HEK293 (cell line): ENCODE measurements at regions not wholly inside any gene's neighbourhood (a gene's known extent, or its start where the extent isn't known, plus 50 kb on each side); places are given as distances from the start of the nearest gene placed in this dataset.

ENCODE experiments used
- CTCF ChIA-PET: fragments of 350-600 bp; formaldehyde crosslinking; extraction: SDS; loops from one replicate; lab custom pipeline; 2021; ENCODE audit warnings: antibody characterized with exemption; lab: Yijun Ruan, JAX
- POLR2A ChIA-PET: fragments of 300-600 bp; formaldehyde crosslinking; extraction: SDS; loops from one replicate; lab custom pipeline; 2020; ENCODE audit warnings: antibody characterized with exemption, inconsistent platforms; lab: Yijun Ruan, JAX
- H3K27ac ChIP-seq: fragments of 200-500 bp; sonication (Bioruptor generic); 2 replicates; pipeline ENCODE4 v1.5.1; 2014; ENCODE audit warnings: low read depth, low read length, control low read depth, inconsistent platforms; ENCODE audit errors: extremely low read depth
- H3K36me3 ChIP-seq, 2 experiments: fragments of 200-500 bp in 1 of 2; sonication (Bioruptor generic) in 1 of 2; 1 replicate in 1 of 2; 2 replicates in 1 of 2; pipeline ENCODE4 v1.5.1; 2014 to 2017; ENCODE audit warnings: inconsistent platforms in 2 of 2, low read length in 2 of 2; ENCODE audit not compliant: control insufficient read depth in 2 of 2, insufficient read depth in 1 of 2
- H3K4me1 ChIP-seq: fragments of 200-500 bp; sonication (Bioruptor generic); 2 replicates; pipeline ENCODE4 v1.5.1; 2014; ENCODE audit warnings: mild to moderate bottlenecking, low read length, inconsistent platforms; ENCODE audit not compliant: control insufficient read depth, insufficient read depth
- H3K4me3 ChIP-seq: 2 replicates; pipeline ENCODE4 v1.5.1; 2011; ENCODE audit warnings: low read depth, mild to moderate bottlenecking, control low read depth, low read length, moderate library complexity
- H3K9me3 ChIP-seq: fragments of 200-500 bp; sonication (Bioruptor generic); 2 replicates; pipeline ENCODE4 v1.5.1; 2014; ENCODE audit warnings: low read depth, low read length, inconsistent platforms; ENCODE audit not compliant: control insufficient read depth, insufficient read depth
- ATF2 ChIP-seq: fragments of 450-650 bp; formaldehyde crosslinking; IDR thresholded peaks from 2 replicates; pipeline ENCODE4 v1.5.1; 2016; ENCODE audit warnings: missing biosample characterization, missing genetic modification characterization, low read depth
- GLIS2 ChIP-seq: fragments of 450-650 bp; formaldehyde crosslinking; IDR thresholded peaks from 2 replicates; pipeline ENCODE4 v1.5.1; 2016; ENCODE audit warnings: missing biosample characterization, missing genetic modification characterization
- INSM2 ChIP-seq: fragments of 450-650 bp; formaldehyde crosslinking; IDR thresholded peaks from 2 replicates; pipeline ENCODE4 v1.5.1; 2016; ENCODE audit warnings: missing biosample characterization, missing genetic modification characterization
- KLF8 ChIP-seq: fragments of 450-650 bp; formaldehyde crosslinking; IDR thresholded peaks from 2 replicates; pipeline ENCODE4 v1.5.1; 2016; ENCODE audit warnings: missing biosample characterization, missing genetic modification characterization
- MEIS1 ChIP-seq: sonication (generic); formaldehyde crosslinking; IDR thresholded peaks from 2 replicates; pipeline ENCODE4 v1.8.1; 2022; ENCODE audit warnings: missing genetic modification reagents, mild to moderate bottlenecking, borderline replicate concordance
- SCRT1 ChIP-seq: fragments of 450-650 bp; formaldehyde crosslinking; IDR thresholded peaks from 2 replicates; pipeline ENCODE4 v1.5.1; 2016; ENCODE audit warnings: missing biosample characterization, missing genetic modification characterization, borderline replicate concordance
- WT1 ChIP-seq: fragments of 450-650 bp; formaldehyde crosslinking; IDR thresholded peaks from 2 replicates; pipeline ENCODE4 v1.5.1; 2016; ENCODE audit warnings: missing biosample characterization, missing genetic modification characterization
- ZBTB11 ChIP-seq: fragments of 450-650 bp; formaldehyde crosslinking; conservative IDR thresholded peaks from 2 replicates; pipeline ENCODE4 v1.5.1; 2016; ENCODE audit warnings: low read depth, missing biosample characterization, missing genetic modification characterization
- ZBTB21 ChIP-seq: fragments of 450-650 bp; formaldehyde crosslinking; IDR thresholded peaks from 2 replicates; pipeline ENCODE4 v1.5.1; 2017; ENCODE audit warnings: missing biosample characterization, missing genetic modification characterization
- ZBTB26 ChIP-seq: fragments of 450-650 bp; formaldehyde crosslinking; optimal IDR thresholded peaks from 2 replicates; pipeline ENCODE3; 2016; ENCODE audit warnings: missing biosample characterization, mild to moderate bottlenecking, missing genetic modification characterization
- ZNF114 ChIP-seq: fragments of 450-650 bp; formaldehyde crosslinking; IDR thresholded peaks from 2 replicates; pipeline ENCODE4 v1.5.0; 2017; ENCODE audit warnings: missing biosample characterization, missing genetic modification characterization
- ZNF18 ChIP-seq: fragments of 450-650 bp; formaldehyde crosslinking; IDR thresholded peaks from 2 replicates; pipeline ENCODE4 v1.5.1; 2016; ENCODE audit warnings: missing biosample characterization, missing genetic modification characterization
- ZNF19 ChIP-seq: fragments of 450-650 bp; formaldehyde crosslinking; IDR thresholded peaks from 2 replicates; pipeline ENCODE4; 2016; ENCODE audit warnings: missing biosample characterization, missing genetic modification characterization, low read depth
- ZNF214 ChIP-seq: fragments of 450-650 bp; formaldehyde crosslinking; IDR thresholded peaks from 2 replicates; pipeline ENCODE4 v1.5.1; 2017; ENCODE audit warnings: missing biosample characterization, mild to moderate bottlenecking, missing genetic modification characterization, borderline replicate concordance
- ZNF23 ChIP-seq: fragments of 450-650 bp; formaldehyde crosslinking; IDR thresholded peaks from 2 replicates; pipeline ENCODE4 v1.5.1; 2016; ENCODE audit warnings: missing biosample characterization, missing genetic modification characterization, borderline replicate concordance
- ZNF292 ChIP-seq: fragments of 450-650 bp; formaldehyde crosslinking; IDR thresholded peaks from 2 replicates; pipeline ENCODE4 v1.5.1; 2016; ENCODE audit warnings: low read depth, missing biosample characterization, missing genetic modification characterization, borderline replicate concordance
- ZNF37A ChIP-seq: fragments of 450-650 bp; IDR thresholded peaks from 2 replicates; pipeline ENCODE4 v1.5.1; 2018; ENCODE audit warnings: missing biosample characterization, missing genetic modification characterization
- ZNF548 ChIP-seq: fragments of 450-650 bp; formaldehyde crosslinking; IDR thresholded peaks from 2 replicates; pipeline ENCODE4 v1.5.1; 2016; ENCODE audit warnings: missing biosample characterization, missing genetic modification characterization
- ZNF585B ChIP-seq: fragments of 450-650 bp; formaldehyde crosslinking; IDR thresholded peaks from 2 replicates; pipeline ENCODE4 v1.5.1; 2016; ENCODE audit warnings: missing biosample characterization, missing genetic modification characterization
- ZNF610 ChIP-seq: fragments of 450-650 bp; formaldehyde crosslinking; IDR thresholded peaks from 2 replicates; pipeline ENCODE4 v1.5.1; 2016; ENCODE audit warnings: missing biosample characterization, missing genetic modification characterization, borderline replicate concordance
- ZNF658 ChIP-seq: fragments of 450-650 bp; formaldehyde crosslinking; IDR thresholded peaks from 2 replicates; pipeline ENCODE4; 2016; ENCODE audit warnings: missing biosample characterization, missing genetic modification characterization
- ZNF843 ChIP-seq: fragments of 450-650 bp; formaldehyde crosslinking; IDR thresholded peaks from 2 replicates; pipeline ENCODE4 v1.5.1; 2016; ENCODE audit warnings: missing biosample characterization, missing genetic modification characterization
- ZSCAN5A ChIP-seq: fragments of 450-650 bp; formaldehyde crosslinking; IDR thresholded peaks from 2 replicates; pipeline ENCODE4 v1.5.1; 2016; ENCODE audit warnings: missing biosample characterization, missing genetic modification characterization

GRCh38 chr4:141826260-141826659 is 189.9 kb downstream of the IL15 start (continued):
- TF ChIP-seq ZBTB11 (no peak), ZNF214 (tag by site-specific recombination) (no peak), ZNF19 (tag by site-specific recombination) (no peak)

GRCh38 chr4:141833209-141833608 is 196.8 kb downstream of the IL15 start:
- no peaks in the 10 kb centered on the region for H3K36me3 ChIP-seq
- H3K4me1 ChIP-seq: no peaks in the 10 kb centered on the region
- TF ChIP-seq ZSCAN5A: no peak
- TF ChIP-seq ZNF114 (tag by site-specific recombination): no peak
- no peak for TF ChIP-seq ZNF610
- TF ChIP-seq INSM2 (tag by site-specific recombination): no peak
- TF ChIP-seq KLF8: no peak
- TF ChIP-seq ATF2 (tag by site-specific recombination): no peak
- no peak for TF ChIP-seq ZNF18
- TF ChIP-seq ZNF23 (tag by site-specific recombination): no peak
- TF ChIP-seq ZNF292 (tag by site-specific recombination): no peak
- TF ChIP-seq ZBTB26 (tag by site-specific recombination): no peak
- no peak for TF ChIP-seq ZNF843 (tag by site-specific recombination)
- TF ChIP-seq ZNF585B (tag by site-specific recombination): no peak
- TF ChIP-seq ZNF37A (tag by site-specific recombination): no peak
- TF ChIP-seq MEIS1 (CRISPR knock-in tag): no peak
- no peak for TF ChIP-seq WT1 (tag by site-specific recombination)
- TF ChIP-seq SCRT1 (tag by site-specific recombination): no peak
- TF ChIP-seq ZNF658 (tag by site-specific recombination): no peak
- TF ChIP-seq GLIS2 (tag by site-specific recombination): no peak
- no peak for TF ChIP-seq ZNF548 (tag by site-specific recombination)
- no peak for TF ChIP-seq ZBTB21 (tag by site-specific recombination)
- TF ChIP-seq, all 188 proteins: peak for 0
- Histone ChIP-seq H3K27ac (no peak overlapping the region), H3K9me3 (no peaks in the 10 kb centered on the region), H3K4me3 (no peak overlapping the region)
- ChIA-PET CTCF (no interaction called here), POLR2A (no interaction called here)
